MM.1S (cell line): ENCODE measurements at regions not wholly inside any gene's neighbourhood (a gene's known extent, or its start where the extent isn't known, plus 50 kb on each side); places are given as distances from the start of the nearest gene placed in this dataset.

Experiments used
- EZH2 ChIP-seq: fragments of 300-600 bp; sonication (generic); optimal IDR thresholded peaks from 2 replicates; pipeline ENCODE3; 2017; ENCODE audit warnings: low read depth, mild to moderate bottlenecking, antibody characterized with exemption, low read length, mixed read lengths
- EZH2phosphoT487 ChIP-seq: fragments of 300-600 bp; sonication (generic); IDR thresholded peaks from 2 replicates; pipeline ENCODE4 v1.6.1; 2018; ENCODE audit warnings: antibody characterized with exemption, low read length
- TF ChIP-seq, protein P1 (sequence below): fragments of 300-600 bp; sonication (generic); IDR thresholded peaks from 2 replicates; pipeline ENCODE4 v1.5.1; 2016; ENCODE audit warnings: antibody characterized with exemption, low read length, mixed read lengths

DNA sequence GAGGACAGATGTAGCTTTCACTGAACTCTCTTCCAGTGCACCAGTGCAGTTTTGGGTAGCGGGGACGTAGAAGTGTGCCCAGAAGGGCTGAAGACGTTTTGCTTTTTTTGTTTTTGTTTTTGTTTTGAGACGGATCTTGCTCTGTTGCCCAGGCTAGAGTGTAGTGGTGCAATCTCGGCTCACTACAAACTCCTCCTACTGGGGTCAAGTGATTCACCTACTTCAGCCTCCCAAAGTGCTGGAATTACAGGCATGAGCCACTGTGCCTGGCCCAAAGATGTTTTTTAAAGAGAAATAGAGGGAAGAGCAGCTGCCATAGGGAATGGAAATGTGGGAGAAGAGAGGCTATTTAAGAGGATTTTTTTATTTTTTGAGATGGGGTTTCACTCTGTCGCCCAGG is 74.4 kb upstream of the ACSL1 start:
- TF ChIP-seq, protein P1, sequence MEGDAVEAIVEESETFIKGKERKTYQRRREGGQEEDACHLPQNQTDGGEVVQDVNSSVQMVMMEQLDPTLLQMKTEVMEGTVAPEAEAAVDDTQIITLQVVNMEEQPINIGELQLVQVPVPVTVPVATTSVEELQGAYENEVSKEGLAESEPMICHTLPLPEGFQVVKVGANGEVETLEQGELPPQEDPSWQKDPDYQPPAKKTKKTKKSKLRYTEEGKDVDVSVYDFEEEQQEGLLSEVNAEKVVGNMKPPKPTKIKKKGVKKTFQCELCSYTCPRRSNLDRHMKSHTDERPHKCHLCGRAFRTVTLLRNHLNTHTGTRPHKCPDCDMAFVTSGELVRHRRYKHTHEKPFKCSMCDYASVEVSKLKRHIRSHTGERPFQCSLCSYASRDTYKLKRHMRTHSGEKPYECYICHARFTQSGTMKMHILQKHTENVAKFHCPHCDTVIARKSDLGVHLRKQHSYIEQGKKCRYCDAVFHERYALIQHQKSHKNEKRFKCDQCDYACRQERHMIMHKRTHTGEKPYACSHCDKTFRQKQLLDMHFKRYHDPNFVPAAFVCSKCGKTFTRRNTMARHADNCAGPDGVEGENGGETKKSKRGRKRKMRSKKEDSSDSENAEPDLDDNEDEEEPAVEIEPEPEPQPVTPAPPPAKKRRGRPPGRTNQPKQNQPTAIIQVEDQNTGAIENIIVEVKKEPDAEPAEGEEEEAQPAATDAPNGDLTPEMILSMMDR, result no peak
- TF ChIP-seq EZH2phosphoT487 (no peak), EZH2 (no peak)
